ENCODE measurements at regions not wholly inside any gene's neighbourhood (a gene's known extent, or its start where the extent isn't known, plus 50 kb on each side); places are given as distances from the start of the nearest gene placed in this dataset.

GRCh38 chr12:108414021-108414420, 74.9 kb upstream of the CMKLR1 start:
- ATAC-seq = no peak
- in situ Hi-C loops (cut with HindIII; ENCODE audit: low pct_unique_long_range_greater_than_20kb, low sequenced_read_pairs) = no loop called here
- CTCF ChIA-PET = no interaction called here

DNA sequence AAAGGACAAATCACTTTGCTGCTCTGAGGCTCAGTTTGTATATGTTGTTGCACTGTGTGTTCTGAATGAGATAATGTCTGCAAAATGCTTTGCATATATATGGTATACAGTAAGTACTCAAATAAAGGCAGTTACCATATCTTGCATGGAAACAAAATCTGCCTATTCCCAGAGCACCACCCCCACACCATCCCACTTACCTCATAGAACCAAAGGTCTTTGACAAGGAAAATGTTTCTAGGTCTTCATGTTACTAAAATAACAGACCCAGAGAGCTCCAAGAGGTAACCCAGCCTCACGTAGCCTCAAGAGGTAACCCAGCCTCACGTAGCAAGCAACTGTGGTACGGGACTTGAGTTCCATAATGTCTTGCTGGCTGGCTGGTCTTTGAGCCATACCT, 71.6 kb upstream of the CMKLR1 start:
- in situ Hi-C loops (cut with HindIII; ENCODE audit: low pct_unique_long_range_greater_than_20kb, low sequenced_read_pairs) (no loop called here), intact Hi-C loops (cut with micrococcal nuclease; ENCODE audit: unreplicated experiment) (no loop called here)
- no peaks in the 10 kb centered on the region; the same call in 1 of the 2 replicates for H3K9me3 ChIP-seq (ENCODE audit: control insufficient read depth, insufficient read depth, low read depth, low read length)
- no peak overlapping the region for H3K27ac ChIP-seq (ENCODE audit: low read length)
- H3K27me3 ChIP-seq (ENCODE audit: control insufficient read depth, insufficient read depth, low read length) = peaks cover 2% of the 10 kb centered on the region; the same call in 1 of the 2 replicates
- no peak for DNase-seq (ENCODE audit: low read depth, low spot score)
- no peak overlapping the region for H3K4me3 ChIP-seq (ENCODE audit: low read depth in 2 of 2, low read length in 2 of 2)
- no peaks in the 10 kb centered on the region; the same call in 1 of the 2 replicates for H3K36me3 ChIP-seq (ENCODE audit: control insufficient read depth, insufficient read depth, low read length)
- no peak for ATAC-seq
- BruUV-seq (replicated peaks) = no TSS peak
- ChIA-PET POLR2A (no interaction called here), CTCF (no interaction called here)
- no peaks in the 10 kb centered on the region for H3K4me1 ChIP-seq (ENCODE audit: control insufficient read depth, insufficient read depth, low read length)
- TF ChIP-seq REST (IDR thresholded peaks at IDR 0.05; ENCODE audit: insufficient read depth in 1 of 2, low read depth in 2 of 2, low read length in 1 of 2) = no peak
- TF ChIP-seq SIN3A (IDR thresholded peaks at IDR 0.05; ENCODE audit: borderline replicate concordance, insufficient read depth, low read depth, low read length) = no peak
- TF ChIP-seq CTCF (IDR thresholded peaks at IDR 0.05) = no peak
- TF ChIP-seq POLR2AphosphoS5 (IDR thresholded peaks at IDR 0.05; ENCODE audit: low read depth, low read length) = no peak
- TF ChIP-seq TCF7L2 (IDR thresholded peaks at IDR 0.05; ENCODE audit: low read depth, low read length) = no peak

More at GRCh38 chr12:108414021-108414420, 74.9 kb upstream of the CMKLR1 start:
- H3K27me3 ChIP-seq (ENCODE audit: control insufficient read depth, insufficient read depth, low read length) = peaks cover 2% of the 10 kb centered on the region; the same call in 1 of the 2 replicates
- no peaks in the 10 kb centered on the region; the same call in 1 of the 2 replicates for H3K36me3 ChIP-seq (ENCODE audit: control insufficient read depth, insufficient read depth, low read length)
- H3K4me3 ChIP-seq (ENCODE audit: low read depth in 2 of 2, low read length in 2 of 2) = no peak overlapping the region
- no peak for DNase-seq (ENCODE audit: low read depth, low spot score)
- no peak overlapping the region for H3K27ac ChIP-seq (ENCODE audit: low read length)
- POLR2A ChIA-PET = no interaction called here
- no peaks in the 10 kb centered on the region for H3K4me1 ChIP-seq (ENCODE audit: control insufficient read depth, insufficient read depth, low read length)
- no TSS peak for BruUV-seq (replicated peaks)
- intact Hi-C loops (cut with micrococcal nuclease; ENCODE audit: unreplicated experiment) = no loop called here
- no peaks in the 10 kb centered on the region for H3K9me3 ChIP-seq (ENCODE audit: control insufficient read depth, insufficient read depth, low read depth, low read length)
- TF ChIP-seq SIN3A (IDR thresholded peaks at IDR 0.05; ENCODE audit: borderline replicate concordance, insufficient read depth, low read depth, low read length) = no peak
- TF ChIP-seq REST (IDR thresholded peaks at IDR 0.05; ENCODE audit: insufficient read depth in 1 of 2, low read depth in 2 of 2, low read length in 1 of 2) = no peak
- no peak for TF ChIP-seq POLR2AphosphoS5 (IDR thresholded peaks at IDR 0.05; ENCODE audit: low read depth, low read length)
- TF ChIP-seq TCF7L2 (IDR thresholded peaks at IDR 0.05; ENCODE audit: low read depth, low read length) = no peak
- TF ChIP-seq CTCF (IDR thresholded peaks at IDR 0.05) = no peak
